BJ (cell line): ENCODE measurements at regions not wholly inside any gene's neighbourhood (a gene's known extent, or its start where the extent isn't known, plus 50 kb on each side); places are given as distances from the start of the nearest gene placed in this dataset.

ENCODE experiments used
- CTCF ChIA-PET: fragments of 350-600 bp; formaldehyde crosslinking; extraction: SDS; loops from one replicate; lab custom pipeline; 2021; ENCODE audit warnings: antibody characterized with exemption, inconsistent platforms; lab: Yijun Ruan, JAX
- POLR2A ChIA-PET: fragments of 300-600 bp; sonication (Branson Sonifier 250); formaldehyde crosslinking; extraction: SDS; loops from one replicate; lab custom pipeline; 2021; ENCODE audit warnings: antibody characterized with exemption; lab: Charles Lee
- DNase-seq: peaks from one replicate; pipeline ENCODE4 v3.0.0-alpha.2; 2011; ENCODE audit warnings: low read depth
- H3K27me3 ChIP-seq: 2 replicates; pipeline ENCODE4 v1.6.0; 2011; ENCODE audit warnings: low read length; ENCODE audit not compliant: control insufficient read depth, insufficient read depth
- H3K36me3 ChIP-seq: 2 replicates; pipeline ENCODE4 v1.5.1; 2011; ENCODE audit warnings: low read length; ENCODE audit not compliant: control insufficient read depth, insufficient read depth
- H3K4me3 ChIP-seq: 2 replicates; pipeline ENCODE4 v1.5.1; 2011; ENCODE audit warnings: low read depth, mild to moderate bottlenecking, control low read depth, low read length
- TF ChIP-seq, protein P1 (sequence below): IDR thresholded peaks from 2 replicates; pipeline ENCODE4 v1.5.1; 2011; ENCODE audit warnings: low read depth, mild to moderate bottlenecking, control low read depth, inconsistent platforms, low read length, moderate library complexity; ENCODE audit not compliant: insufficient read depth

DNA sequence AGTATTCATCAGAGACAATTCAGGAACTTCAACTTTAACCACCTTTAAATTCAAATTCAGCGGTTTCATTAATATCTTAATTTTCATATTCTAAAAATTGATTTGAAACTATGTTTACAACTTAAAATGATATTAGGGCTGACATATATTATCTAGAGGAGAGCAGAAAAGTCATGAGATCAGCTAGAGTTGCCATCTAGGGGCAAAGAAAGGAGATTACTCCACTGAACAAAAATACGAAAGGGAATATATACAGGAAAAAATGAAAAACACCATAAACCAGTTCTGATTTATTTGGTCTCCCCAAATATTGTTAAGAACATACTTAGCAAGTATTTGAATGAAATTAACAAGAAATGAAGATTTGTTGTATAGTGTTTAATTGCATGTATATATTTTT, 946.3 kb downstream of the DTWD2 start:
- no peaks in the 10 kb centered on the region for H3K27me3 ChIP-seq
- DNase-seq, result no peak
- CTCF ChIA-PET, result interaction anchor here (0.5 kb wide), 1 partner anchor 287 kb away, joined by 3 read pairs; no protein-coding TSS in a partner anchor
- POLR2A ChIA-PET, result no interaction called here
- TF ChIP-seq, protein P1, sequence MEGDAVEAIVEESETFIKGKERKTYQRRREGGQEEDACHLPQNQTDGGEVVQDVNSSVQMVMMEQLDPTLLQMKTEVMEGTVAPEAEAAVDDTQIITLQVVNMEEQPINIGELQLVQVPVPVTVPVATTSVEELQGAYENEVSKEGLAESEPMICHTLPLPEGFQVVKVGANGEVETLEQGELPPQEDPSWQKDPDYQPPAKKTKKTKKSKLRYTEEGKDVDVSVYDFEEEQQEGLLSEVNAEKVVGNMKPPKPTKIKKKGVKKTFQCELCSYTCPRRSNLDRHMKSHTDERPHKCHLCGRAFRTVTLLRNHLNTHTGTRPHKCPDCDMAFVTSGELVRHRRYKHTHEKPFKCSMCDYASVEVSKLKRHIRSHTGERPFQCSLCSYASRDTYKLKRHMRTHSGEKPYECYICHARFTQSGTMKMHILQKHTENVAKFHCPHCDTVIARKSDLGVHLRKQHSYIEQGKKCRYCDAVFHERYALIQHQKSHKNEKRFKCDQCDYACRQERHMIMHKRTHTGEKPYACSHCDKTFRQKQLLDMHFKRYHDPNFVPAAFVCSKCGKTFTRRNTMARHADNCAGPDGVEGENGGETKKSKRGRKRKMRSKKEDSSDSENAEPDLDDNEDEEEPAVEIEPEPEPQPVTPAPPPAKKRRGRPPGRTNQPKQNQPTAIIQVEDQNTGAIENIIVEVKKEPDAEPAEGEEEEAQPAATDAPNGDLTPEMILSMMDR, result peak; percentile 24
- no peak overlapping the region for H3K4me3 ChIP-seq
- no peaks in the 10 kb centered on the region for H3K36me3 ChIP-seq

- Histone ChIP-seq H3K4me3 (no peak overlapping the region), H3K36me3 (no peaks in the 10 kb centered on the region), H3K27me3 (no peaks in the 10 kb centered on the region)
- ChIA-PET CTCF (no interaction called here), POLR2A (no interaction called here)
- TF ChIP-seq, protein P1, result no peak
- no peak for DNase-seq
Observed at GRCh38 chr5:118040496-118040895, 947.9 kb downstream of the DTWD2 start.

- ChIA-PET POLR2A (no interaction called here), CTCF (interaction anchor here (0.7 kb wide), 1 partner anchor 11 kb away, joined by 3 read pairs; no protein-coding TSS in a partner anchor)
- DNase-seq, result no peak
- Histone ChIP-seq H3K27me3 (no peaks in the 10 kb centered on the region), H3K4me3 (no peak overlapping the region), H3K36me3 (no peaks in the 10 kb centered on the region)
- TF ChIP-seq, protein P1, result no peak
Observed at GRCh38 chr5:118033686-118034338, 954.5 kb downstream of the DTWD2 start.

GRCh38 chr5:118029807-118030206, 958.5 kb downstream of the DTWD2 start:
- CTCF ChIA-PET, result interaction anchor here (0.6 to 0.9 kb wide), 2 partner anchors 21 to 479 kb away, joined by 3 read pairs; no protein-coding TSS in a partner anchor
- POLR2A ChIA-PET, result no interaction called here
- TF ChIP-seq, protein P1, result no peak
- Histone ChIP-seq H3K4me3 (no peak overlapping the region), H3K27me3 (no peaks in the 10 kb centered on the region), H3K36me3 (no peaks in the 10 kb centered on the region)
- no peak for DNase-seq

DNA sequence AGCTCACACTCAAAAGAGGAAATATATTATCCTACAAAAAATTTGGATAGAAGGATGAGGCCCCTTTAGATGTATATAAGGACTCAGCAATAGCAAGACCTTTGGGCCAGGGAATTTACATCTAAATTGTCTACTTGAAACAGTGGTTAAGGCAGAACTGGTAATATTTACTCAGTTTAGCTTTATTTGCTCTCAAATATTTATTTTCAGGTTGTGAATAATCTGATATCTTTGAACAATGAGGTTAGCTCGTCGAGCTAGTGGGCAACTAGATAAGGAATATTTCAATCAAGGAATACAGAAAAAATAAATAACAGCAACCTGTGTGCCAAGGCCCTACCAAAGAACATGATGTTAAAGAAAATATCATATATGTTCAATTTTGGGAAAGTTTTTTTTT, 966.3 kb downstream of the DTWD2 start:
- CTCF ChIA-PET, result no interaction called here
- no peaks in the 10 kb centered on the region for H3K27me3 ChIP-seq
- no peaks in the 10 kb centered on the region for H3K36me3 ChIP-seq
- no peak overlapping the region for H3K4me3 ChIP-seq
- POLR2A ChIA-PET, result no interaction called here
- DNase-seq, result no peak
- TF ChIP-seq, protein P1, result no peak
